Upper lobe of left lung (tissue), 6 donors: ENCODE measurements at regions not wholly inside any gene's neighbourhood (a gene's known extent, or its start where the extent isn't known, plus 50 kb on each side); places are given as distances from the start of the nearest gene placed in this dataset.

Source experiments
- ATAC-seq, 2 donors: fragments of 200-7000 bp; cut with Tn5 transposase; one replicate each; pipeline ENCODE4 v1.9.1; 2022; ENCODE audit warnings: mild to moderate bottlenecking in 2 of 2, moderate library complexity in 2 of 2; ENCODE audit not compliant: low FRiP score in 2 of 2
- DNase-seq, 2 donors: peaks; one replicate each; pipeline ENCODE4 v3.0.0-alpha.2; 2019 to 2020
- H3K27ac ChIP-seq, 4 donors: fragments of 200-600 bp; sonication (generic); one replicate each; pipeline ENCODE4 v1.5.1; 2016 to 2019
- H3K27me3 ChIP-seq, 4 donors: fragments of 200-600 bp; sonication (generic); one replicate each; pipeline ENCODE4 v1.5.1; 2017 to 2019
- H3K36me3 ChIP-seq, 4 donors: fragments of 200-600 bp; sonication (generic); one replicate each; pipeline ENCODE4 v1.5.1; 2016 to 2019
- H3K4me1 ChIP-seq, 4 donors: fragments of 200-600 bp; sonication (generic); one replicate each; pipeline ENCODE4 v1.5.1; 2018 to 2019
- H3K4me3 ChIP-seq, 4 donors: fragments of 200-600 bp; sonication (generic); one replicate each; pipeline ENCODE4 v1.5.1; 2017 to 2019; ENCODE audit warnings: mild to moderate bottlenecking in 2 of 4, moderate library complexity in 1 of 4
- H3K9me3 ChIP-seq, 4 donors: fragments of 200-600 bp; sonication (generic); one replicate each; pipeline ENCODE4 v1.5.1; 2018 to 2019
- CTCF ChIP-seq, 6 experiments: fragments of 450-650 bp in 4 of 6; fragments of 200-600 bp in 2 of 6; sonication (generic) in 2 of 6; IDR thresholded peaks; one replicate each; pipeline ENCODE4 v1.5.1; 2016 to 2019; ENCODE audit warnings: antibody characterized with exemption in 6 of 6
- EP300 ChIP-seq, 4 donors: sonication (generic); formaldehyde crosslinking; IDR thresholded peaks; one replicate each; pipeline ENCODE4 v1.5.1; 2017; ENCODE audit warnings: antibody characterized with exemption in 4 of 4, control low read depth in 2 of 4
- POLR2A ChIP-seq, 4 donors: fragments of 450-650 bp; IDR thresholded peaks; one replicate each; pipeline ENCODE4 v1.5.1; 2016 to 2017; ENCODE audit warnings: antibody characterized with exemption in 4 of 4, mild to moderate bottlenecking in 2 of 4
- POLR2AphosphoS5 ChIP-seq, 2 donors: sonication (generic); formaldehyde crosslinking; IDR thresholded peaks; one replicate each; pipeline ENCODE4 v1.5.1; 2017; ENCODE audit warnings: antibody characterized with exemption in 2 of 2
- WGBS, 2 donors: methylation state at CpG; one replicate each; pipeline ENCODE4 v1.1.5; 2017 to 2018; 5-methylcytosine and 5-hydroxymethylcytosine counted together
- donor health status: DM: no; HTN: no; CAD: no; lungs with moderate emphysema.
- donor health status: DM: no; HTN: yes; CAD: no; lungs with severe emphysema.

GRCh38 chr2:136373841-136374240, 255.9 kb upstream of the CXCR4 start:
- no peak for TF ChIP-seq POLR2A (IDR thresholded peaks at IDR 0.05)
- TF ChIP-seq POLR2AphosphoS5 (IDR thresholded peaks at IDR 0.05), result no peak
- no peak for TF ChIP-seq EP300 (IDR thresholded peaks at IDR 0.05)
- TF ChIP-seq CTCF (IDR thresholded peaks at IDR 0.05), result no peak
- Histone ChIP-seq H3K9me3 (no peaks in the 10 kb centered on the region), H3K27ac (no peak overlapping the region), H3K4me1 (peaks cover 0 to 8% (median 0%) of the 10 kb centered on the region in 4 donors), H3K27me3 (no peaks in the 10 kb centered on the region), H3K4me3 (no peak overlapping the region), H3K36me3 (no peaks in the 10 kb centered on the region)
- no peak for DNase-seq
- ATAC-seq, result no peak

GRCh38 chr2:136373029-136373428, 255.1 kb upstream of the CXCR4 start:
- no peaks in the 10 kb centered on the region for H3K27me3 ChIP-seq
- no peak for ATAC-seq
- no peak overlapping the region for H3K4me3 ChIP-seq
- H3K27ac ChIP-seq, result no peak overlapping the region
- no peaks in the 10 kb centered on the region for H3K36me3 ChIP-seq
- DNase-seq, result no peak
- TF ChIP-seq EP300 (IDR thresholded peaks at IDR 0.05) (no peak), CTCF (IDR thresholded peaks at IDR 0.05) (no peak), POLR2A (IDR thresholded peaks at IDR 0.05) (no peak), POLR2AphosphoS5 (IDR thresholded peaks at IDR 0.05) (no peak)
- peaks cover 0 to 8% (median 0%) of the 10 kb centered on the region in 4 donors for H3K4me1 ChIP-seq
- 38 to 55% methylated on average over 1 of the region's 1 CpG for WGBS, 2 donors
- no peaks in the 10 kb centered on the region for H3K9me3 ChIP-seq

GRCh38 chr2:136363900-136364299, 246.0 kb upstream of the CXCR4 start:
- no peak for ATAC-seq
- Histone ChIP-seq H3K27me3 (no peaks in the 10 kb centered on the region), H3K36me3 (no peaks in the 10 kb centered on the region), H3K27ac (peak overlapping the region in 1 of 4 donors; percentile 37), H3K4me1 (peaks cover 7 to 13% (median 8%) of the 10 kb centered on the region in 4 donors), H3K9me3 (no peaks in the 10 kb centered on the region), H3K4me3 (peak overlapping the region in 1 of 4 donors; percentile 16)
- no peak for DNase-seq
- 41 to 55% methylated on average over 4 of the region's 4 CpGs for WGBS, 2 donors
- no peak for TF ChIP-seq CTCF (IDR thresholded peaks at IDR 0.05)
- TF ChIP-seq EP300 (IDR thresholded peaks at IDR 0.05), result no peak
- no peak for TF ChIP-seq POLR2AphosphoS5 (IDR thresholded peaks at IDR 0.05)
- no peak for TF ChIP-seq POLR2A (IDR thresholded peaks at IDR 0.05)

GRCh38 chr2:136363470-136363869, 245.5 kb upstream of the CXCR4 start:
- H3K36me3 ChIP-seq, result no peaks in the 10 kb centered on the region
- DNase-seq (peak in 1 of 2 donors; percentile 52), ATAC-seq (peak; percentile 51 to 54)
- H3K27ac ChIP-seq, result peak overlapping the region in 1 of 4 donors; percentile 37
- no peaks in the 10 kb centered on the region for H3K9me3 ChIP-seq
- no peaks in the 10 kb centered on the region for H3K27me3 ChIP-seq
- WGBS, 2 donors, result 48 to 67% methylated on average over 6 of the region's 6 CpGs
- peaks cover 7 to 13% (median 8%) of the 10 kb centered on the region in 4 donors for H3K4me1 ChIP-seq
- H3K4me3 ChIP-seq, result peak overlapping the region in 1 of 4 donors; percentile 16
- TF ChIP-seq POLR2A (IDR thresholded peaks at IDR 0.05) (no peak), POLR2AphosphoS5 (IDR thresholded peaks at IDR 0.05) (peak in 1 of 2 donors; percentile 27)

GRCh38 chr2:136362676-136363390, 244.9 kb upstream of the CXCR4 start:
- no peaks in the 10 kb centered on the region for H3K36me3 ChIP-seq
- peaks cover 7 to 13% (median 8%) of the 10 kb centered on the region in 4 donors for H3K4me1 ChIP-seq
- H3K27me3 ChIP-seq, result no peaks in the 10 kb centered on the region
- DNase-seq (no peak), ATAC-seq (no peak)
- TF ChIP-seq POLR2AphosphoS5 (IDR thresholded peaks at IDR 0.05) (no peak), POLR2A (IDR thresholded peaks at IDR 0.05) (no peak), EP300 (IDR thresholded peaks at IDR 0.05) (no peak), CTCF (IDR thresholded peaks at IDR 0.05) (no peak)
- WGBS, 2 donors, result 76 to 85% methylated on average over 9 of the region's 9 CpGs
- no peaks in the 10 kb centered on the region for H3K9me3 ChIP-seq
- no peak overlapping the region for H3K4me3 ChIP-seq
- H3K27ac ChIP-seq, result no peak overlapping the region
